Heart right ventricle (tissue), 16 donors: ENCODE measurements at regions not wholly inside any gene's neighbourhood (a gene's known extent, or its start where the extent isn't known, plus 50 kb on each side); places are given as distances from the start of the nearest gene placed in this dataset.

Source experiments
- ATAC-seq, 8 donors: fragments of 200-7000 bp; cut with Tn5 transposase; one replicate each; pipeline ENCODE4 v1.9.1; 2020; ENCODE audit warnings: mild to moderate bottlenecking in 8 of 8, moderate library complexity in 8 of 8, moderate number of reproducible peaks in 1 of 8
- DNase-seq, 2 donors: peaks; one replicate each; pipeline ENCODE4 v3.0.0-alpha.2; 2020
- H3K27ac ChIP-seq, 10 donors: fragments of 200-600 bp; sonication (generic) in 2 of 10; one replicate each; pipeline versions ENCODE4 v1.5.0 to v1.8.0; 2020 to 2022; ENCODE audit warnings: mild to moderate bottlenecking in 3 of 10
- H3K27me3 ChIP-seq, 7 donors: fragments of 200-600 bp; one replicate each; pipeline ENCODE4 v1.8.0; 2021 to 2022; ENCODE audit warnings: mild to moderate bottlenecking in 2 of 7
- H3K36me3 ChIP-seq, 9 donors: fragments of 200-600 bp; sonication (generic) in 1 of 9; one replicate each; pipeline versions ENCODE4 v1.5.0 to v1.8.0; 2020 to 2022; ENCODE audit warnings: mild to moderate bottlenecking in 2 of 9
- H3K4me1 ChIP-seq, 9 donors: fragments of 200-600 bp; sonication (generic) in 1 of 9; one replicate each; pipeline versions ENCODE4 v1.5.0 to v1.8.0; 2020 to 2022; ENCODE audit warnings: mild to moderate bottlenecking in 4 of 9
- H3K4me3 ChIP-seq, 10 donors: fragments of 200-600 bp; sonication (generic) in 2 of 10; one replicate each; pipeline versions ENCODE4 v1.5.0 to v1.8.0; 2020 to 2022; ENCODE audit warnings: mild to moderate bottlenecking in 7 of 10, moderate library complexity in 2 of 10
- H3K9me3 ChIP-seq, 11 donors: fragments of 200-600 bp in 10 of 11; sonication (generic) in 2 of 11; one replicate each; pipeline versions ENCODE4 v1.5.0 to v1.8.0; 2013 to 2022; ENCODE audit warnings: mild to moderate bottlenecking in 2 of 11, control low read depth in 1 of 11, moderate library complexity in 1 of 11
- CTCF ChIP-seq, 9 donors: fragments of 200-600 bp; sonication (generic) in 2 of 9; IDR thresholded peaks; one replicate each; pipeline versions ENCODE4 v1.5.0 to v1.8.0; 2021 to 2022; ENCODE audit warnings: antibody characterized with exemption in 9 of 9, mild to moderate bottlenecking in 5 of 9, moderate library complexity in 1 of 9
- WGBS, 2 donors: extraction: QIAGEN DNeasy Blood & Tissue Kit; methylation state at CpG; one replicate each; pipeline ENCODE4 v1.1.7; 2013; ENCODE audit warnings: inconsistent platforms in 1 of 2; 5-methylcytosine and 5-hydroxymethylcytosine counted together
- intact Hi-C, 10 donors: fragments of 100-400 bp; cut with DNase I; formaldehyde crosslinking; loops; one replicate each; pipeline versions ENCODE4 v1.11.1 to v1.14.2; 2022
- donor health status: Arrhythmogenic right ventricular cardiomyopathy.
- donor health status: ischemic (EF 13 %, LVEDD 7.1; RV severe dilation, severe dysfunction).
- donor health status: healthy with polysubstance abuse.
- donor health status: DM: no; HTN: yes; CAD: no.
- donor health status: DM: no; HTN: no; CAD: no.
- donor health status: ischemic (EF 25% LVEDD 6.9; RV normal size, moderate dysfunction).
- donor health status: ischemic (EF 25% LVEDD 5.7; RV mildly dilated, moderate dysfunction).
- donor health status: healthy.
- donor health status: DM: yes; HTN: yes; CAD: no.
- donor health status: Ischemic cardiomyopathy.
- donor health status: ischemic (EF 35%, LVEDD 5.7; RV mildly dilated, moderate dysfunction).
- donor health status: nonischemic (EF 11% LVEDD 7.7; RV severe dilation, severe dysfunction).
- donor health status: DM: yes; HTN: yes; CAD: no.
- donor health status: PGD.
- donor health status: ischemic (EF 29% LVEDD 5.4; RV normal size, mild dysfunction).
- donor health status: nonischemic (EF 23%, LVEDD 6.1; RV moderate dilation, normal function).

GRCh38 chr3:72300621-72301020 is 515.7 kb upstream of the PROK2 start:
- Histone ChIP-seq H3K27ac (no peak overlapping the region), H3K4me3 (no peak overlapping the region), H3K4me1 (peaks cover 7 to 31% (median 26%) of the 10 kb centered on the region in 9 donors), H3K27me3 (no peaks in the 10 kb centered on the region), H3K36me3 (no peaks in the 10 kb centered on the region), H3K9me3 (no peaks in the 10 kb centered on the region)
- intact Hi-C loops: loop anchor here in 1 of 10 donors (10.0 kb wide), 1 partner anchor 144 kb away; the partner anchor contains the start of gene RYBP
- WGBS, 2 donors: 74 to 97% methylated on average over 2 of the region's 2 CpGs
- DNase-seq: no peak
- no peak for TF ChIP-seq CTCF (IDR thresholded peaks at IDR 0.05)
- no peak for ATAC-seq

- H3K27me3 ChIP-seq: no peaks in the 10 kb centered on the region
- intact Hi-C loops: loop anchor here in 1 of 10 donors (10.0 kb wide), 1 partner anchor 145 kb away; the partner anchor contains the start of gene RYBP
- no peaks in the 10 kb centered on the region for H3K36me3 ChIP-seq
- peaks cover 7 to 31% (median 26%) of the 10 kb centered on the region in 9 donors for H3K4me1 ChIP-seq
- H3K27ac ChIP-seq: peak overlapping the region in 1 of 10 donors; percentile 13
- no peaks in the 10 kb centered on the region for H3K9me3 ChIP-seq
- no peak for TF ChIP-seq CTCF (IDR thresholded peaks at IDR 0.05)
- 88 to 89% methylated on average over 4 of the region's 4 CpGs for WGBS, 2 donors
- DNase-seq (no peak), ATAC-seq (peak in 1 of 8 donors; percentile 9)
- no peak overlapping the region for H3K4me3 ChIP-seq
Measured at GRCh38 chr3:72299823-72300222, 514.9 kb upstream of the PROK2 start.

GRCh38 chr3:72299321-72299802 is 514.4 kb upstream of the PROK2 start:
- intact Hi-C loops: no loop called here
- Histone ChIP-seq H3K4me1 (peaks cover 4 to 29% (median 23%) of the 10 kb centered on the region in 9 donors), H3K9me3 (no peaks in the 10 kb centered on the region), H3K27me3 (no peaks in the 10 kb centered on the region), H3K27ac (peak overlapping the region in 1 of 10 donors; percentile 67), H3K36me3 (no peaks in the 10 kb centered on the region), H3K4me3 (no peak overlapping the region)
- 54 to 70% methylated on average over 6 of the region's 6 CpGs for WGBS, 2 donors
- no peak for DNase-seq
- peak in 6 of 8 donors; percentile 25 to 76 (median 60) for ATAC-seq
- no peak for TF ChIP-seq CTCF (IDR thresholded peaks at IDR 0.05)

- intact Hi-C loops: no loop called here
- peaks cover 4 to 21% (median 16%) of the 10 kb centered on the region in 9 donors for H3K4me1 ChIP-seq
- H3K27me3 ChIP-seq: no peaks in the 10 kb centered on the region
- DNase-seq (no peak), ATAC-seq (peak in 7 of 8 donors; percentile 44 to 87 (median 76))
- H3K27ac ChIP-seq: peak overlapping the region in 8 of 10 donors; percentile 17 to 67 (median 40)
- no peaks in the 10 kb centered on the region for H3K9me3 ChIP-seq
- 33 to 44% methylated on average over 8 of the region's 8 CpGs for WGBS, 2 donors
- no peaks in the 10 kb centered on the region for H3K36me3 ChIP-seq
- H3K4me3 ChIP-seq: no peak overlapping the region
- TF ChIP-seq CTCF (IDR thresholded peaks at IDR 0.05): no peak
Measured at GRCh38 chr3:72298201-72299152, 513.5 kb upstream of the PROK2 start.
